K562 (cell line): ENCODE measurements at regions not wholly inside any gene's neighbourhood (a gene's known extent, or its start where the extent isn't known, plus 50 kb on each side); places are given as distances from the start of the nearest gene placed in this dataset.

Experiments
- ATAC-seq: fragments of 200-7000 bp; cut with Tn5 transposase; 3 replicates; pipeline ENCODE4 v1.9.1; 2020; ENCODE audit warnings: moderate library complexity
- BruUV-seq: library from RNA; stranded (reverse); fragments of 400-500 nt; replicated peaks from 2 replicates; lab custom pipeline; 2021; lab: Mats Ljungman, UMichigan
- CTCF ChIA-PET: fragments of 300-600 bp; formaldehyde crosslinking; extraction: SDS; loops from one replicate; lab custom pipeline; 2021; ENCODE audit warnings: low intra/inter-chr PET ratio; lab: Yijun Ruan, JAX
- POLR2A ChIA-PET: fragments of 300-600, 350-650 bp; sonication (Branson Sonifier 250); formaldehyde crosslinking; extraction: SDS; loops from one replicate; lab custom pipeline; 2021; ENCODE audit warnings: antibody characterized with exemption, inconsistent platforms; lab: Yijun Ruan, JAX
- DNase-seq, 4 experiments: peaks; one replicate each; pipeline versions ENCODE4 v3.0.0 to v3.0.0-alpha.2; 2011 to 2018; ENCODE audit warnings: low spot score in 3 of 4, mixed read lengths in 3 of 4; ENCODE audit errors: extremely low read depth in 1 of 4
- FAIRE-seq: peaks from 2 replicates; lab custom pipeline; 2011; peaks lifted over from hg19 to GRCh38; lab: Jason Lieb, UNC
- H2AFZ ChIP-seq: 2 replicates; pipeline ENCODE4 v1.6.0; 2011; ENCODE audit warnings: low read depth, low read length, control low read depth, inconsistent platforms
- H3K27ac ChIP-seq: fragments of 200-600 bp; 3 replicates; pipeline ENCODE4 v1.8.0; 2011; ENCODE audit warnings: low read depth, mild to moderate bottlenecking, control low read depth, inconsistent platforms, low read length, moderate library complexity, mixed read lengths; ENCODE audit errors: extremely low read depth
- H3K27me3 ChIP-seq, 2 experiments: fragments of 300-600 bp in 1 of 2; 2 replicates in 1 of 2; 3 replicates in 1 of 2; pipeline versions ENCODE4 v1.6.0 to v1.8.0; 2011; ENCODE audit warnings: inconsistent platforms in 2 of 2, low read length in 2 of 2, mild to moderate bottlenecking in 1 of 2, mixed read lengths in 1 of 2, moderate library complexity in 1 of 2; ENCODE audit not compliant: control insufficient read depth in 2 of 2, insufficient read depth in 2 of 2
- H3K36me3 ChIP-seq: fragments of 300-600 bp; 3 replicates; pipeline ENCODE4 v1.8.0; 2011; ENCODE audit warnings: mild to moderate bottlenecking, low read length, inconsistent platforms; ENCODE audit not compliant: control insufficient read depth, insufficient read depth
- H3K4me1 ChIP-seq, 2 experiments: fragments of 200-600 bp in 1 of 2; replicated peaks in 1 of 2; 2 replicates in 1 of 2; 3 replicates in 1 of 2; pipeline versions ENCODE4 v1.5.1 to v1.8.0; 2011; ENCODE audit warnings: inconsistent platforms in 2 of 2, low read length in 2 of 2, mild to moderate bottlenecking in 1 of 2, mixed read lengths in 1 of 2, moderate library complexity in 1 of 2; ENCODE audit not compliant: control insufficient read depth in 2 of 2, insufficient read depth in 2 of 2
- H3K4me2 ChIP-seq: 2 replicates; pipeline ENCODE4 v1.6.1; 2011; ENCODE audit warnings: low read length, control low read depth, inconsistent platforms, mixed read lengths; ENCODE audit not compliant: insufficient read depth
- H3K4me3 ChIP-seq: fragments of 200-600 bp; sonication (generic), shearing (Covaris generic); 2 replicates; pipeline ENCODE4 v1.5.1; 2016; ENCODE audit warnings: control low read depth, inconsistent platforms
- H3K79me2 ChIP-seq: fragments of 200-600 bp; 3 replicates; pipeline ENCODE4 v1.8.0; 2011; ENCODE audit warnings: low read length, inconsistent platforms; ENCODE audit not compliant: control insufficient read depth, insufficient read depth
- H3K9ac ChIP-seq, 2 experiments: 2 replicates each; pipeline versions ENCODE4 v1.6.0 to v1.6.1; 2011; ENCODE audit warnings: low read depth in 2 of 2, low read length in 2 of 2, control low read depth in 1 of 2, inconsistent platforms in 1 of 2, mild to moderate bottlenecking in 1 of 2, mixed read lengths in 1 of 2; ENCODE audit not compliant: insufficient read depth in 1 of 2
- H3K9me1 ChIP-seq: one replicate; pipeline ENCODE4 v1.6.0; 2011; ENCODE audit warnings: inconsistent platforms, mild to moderate bottlenecking, low read length, moderate library complexity; ENCODE audit not compliant: control insufficient read depth, insufficient read depth
- H3K9me3 ChIP-seq: replicated peaks from 2 replicates; pipeline ENCODE4 v1.5.1; 2011; ENCODE audit warnings: low read depth, low read length, inconsistent platforms; ENCODE audit not compliant: control insufficient read depth, insufficient read depth
- H4K20me1 ChIP-seq: replicated peaks from 2 replicates; pipeline ENCODE4 v1.6.1; 2011; ENCODE audit warnings: low read length, inconsistent platforms, mixed read lengths; ENCODE audit not compliant: control insufficient read depth, insufficient read depth
- CBFA2T3 ChIP-seq: fragments of 450-650 bp; IDR thresholded peaks from 2 replicates; pipeline ENCODE4 v1.6.1; 2017
- CBFB ChIP-seq: sonication (generic); formaldehyde crosslinking; IDR thresholded peaks from 2 replicates; pipeline ENCODE4 v1.4.0; 2020; ENCODE audit warnings: mild to moderate bottlenecking, missing genetic modification reagents
- CEBPB ChIP-seq: fragments of 450-650 bp; IDR thresholded peaks from 2 replicates; pipeline ENCODE4 v1.6.1; 2016; ENCODE audit warnings: missing genetic modification characterization, missing compliant biosample characterization
- MED1 ChIP-seq: sonication (generic); formaldehyde crosslinking; IDR thresholded peaks from 2 replicates; pipeline ENCODE4 v1.8.1; 2023; ENCODE audit warnings: missing genetic modification reagents, borderline replicate concordance
- MEIS2 ChIP-seq: fragments of 450-650 bp; IDR thresholded peaks from 2 replicates; pipeline ENCODE4 v1.6.1; 2014; ENCODE audit warnings: mild to moderate bottlenecking; ENCODE audit not compliant: partially characterized antibody
- in situ Hi-C: fragments of 300-500 bp; cut with MboI; formaldehyde crosslinking; loops from 4 replicates; pipeline ENCODE4 v1.15.0; 2018; ENCODE audit warnings: inconsistent platforms, mixed read lengths
- intact Hi-C: fragments of 100-400 bp; cut with micrococcal nuclease; formaldehyde crosslinking; loops from 2 replicates; pipeline ENCODE4 v1.14.2; 2022
- TF ChIP-seq, protein P1 (sequence below): fragments of 200-800 bp; sonication (Bioruptor generic); IDR thresholded peaks from 2 replicates; pipeline ENCODE4 v1.6.1; 2017; ENCODE audit warnings: missing genetic modification characterization, missing compliant biosample characterization
- TF ChIP-seq, protein P2 (sequence below): fragments of 250-450 bp; sonication (Bioruptor Pico); IDR thresholded peaks from 2 replicates; pipeline ENCODE4 v1.5.1; 2021; ENCODE audit warnings: mild to moderate bottlenecking
- TF ChIP-seq, protein P3 (sequence below): sonication (generic); formaldehyde crosslinking; IDR thresholded peaks from 2 replicates; pipeline ENCODE4 v1.8.0; 2022; ENCODE audit warnings: mild to moderate bottlenecking, missing genetic modification reagents

GRCh38 chr2:137847443-137847842, 116.8 kb upstream of the HNMT start:
- TF ChIP-seq CBFB (CRISPR knock-in tag) (no peak), MED1 (no peak), CEBPB (tag) (peak; percentile 51), CBFA2T3 (no peak), MEIS2 (no peak)
- TF ChIP-seq, protein P1, sequence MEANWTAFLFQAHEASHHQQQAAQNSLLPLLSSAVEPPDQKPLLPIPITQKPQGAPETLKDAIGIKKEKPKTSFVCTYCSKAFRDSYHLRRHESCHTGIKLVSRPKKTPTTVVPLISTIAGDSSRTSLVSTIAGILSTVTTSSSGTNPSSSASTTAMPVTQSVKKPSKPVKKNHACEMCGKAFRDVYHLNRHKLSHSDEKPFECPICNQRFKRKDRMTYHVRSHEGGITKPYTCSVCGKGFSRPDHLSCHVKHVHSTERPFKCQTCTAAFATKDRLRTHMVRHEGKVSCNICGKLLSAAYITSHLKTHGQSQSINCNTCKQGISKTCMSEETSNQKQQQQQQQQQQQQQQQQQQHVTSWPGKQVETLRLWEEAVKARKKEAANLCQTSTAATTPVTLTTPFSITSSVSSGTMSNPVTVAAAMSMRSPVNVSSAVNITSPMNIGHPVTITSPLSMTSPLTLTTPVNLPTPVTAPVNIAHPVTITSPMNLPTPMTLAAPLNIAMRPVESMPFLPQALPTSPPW: no peak
- TF ChIP-seq, protein P2, sequence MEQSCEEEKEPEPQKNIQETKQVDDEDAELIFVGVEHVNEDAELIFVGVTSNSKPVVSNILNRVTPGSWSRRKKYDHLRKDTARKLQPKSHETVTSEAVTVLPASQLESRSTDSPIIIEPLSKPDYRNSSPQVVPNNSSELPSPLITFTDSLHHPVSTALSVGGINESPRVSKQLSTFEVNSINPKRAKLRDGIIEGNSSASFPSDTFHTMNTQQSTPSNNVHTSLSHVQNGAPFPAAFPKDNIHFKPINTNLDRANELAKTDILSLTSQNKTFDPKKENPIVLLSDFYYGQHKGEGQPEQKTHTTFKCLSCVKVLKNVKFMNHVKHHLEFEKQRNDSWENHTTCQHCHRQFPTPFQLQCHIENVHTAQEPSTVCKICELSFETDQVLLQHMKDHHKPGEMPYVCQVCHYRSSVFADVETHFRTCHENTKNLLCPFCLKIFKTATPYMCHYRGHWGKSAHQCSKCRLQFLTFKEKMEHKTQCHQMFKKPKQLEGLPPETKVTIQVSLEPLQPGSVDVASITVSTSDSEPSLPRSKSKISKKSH (CRISPR knock-in tag): no peak
- TF ChIP-seq, protein P3, sequence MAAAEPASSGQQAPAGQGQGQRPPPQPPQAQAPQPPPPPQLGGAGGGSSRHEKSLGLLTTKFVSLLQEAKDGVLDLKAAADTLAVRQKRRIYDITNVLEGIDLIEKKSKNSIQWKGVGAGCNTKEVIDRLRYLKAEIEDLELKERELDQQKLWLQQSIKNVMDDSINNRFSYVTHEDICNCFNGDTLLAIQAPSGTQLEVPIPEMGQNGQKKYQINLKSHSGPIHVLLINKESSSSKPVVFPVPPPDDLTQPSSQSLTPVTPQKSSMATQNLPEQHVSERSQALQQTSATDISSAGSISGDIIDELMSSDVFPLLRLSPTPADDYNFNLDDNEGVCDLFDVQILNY (CRISPR knock-in tag): no peak
- no peak overlapping the region for H3K9ac ChIP-seq
- no peak for DNase-seq
- no peaks in the 10 kb centered on the region for H3K27me3 ChIP-seq
- H3K4me3 ChIP-seq: no peak overlapping the region
- no peaks in the 10 kb centered on the region for H3K4me1 ChIP-seq
- intact Hi-C loops (no loop called here), in situ Hi-C loops (loop anchor here (25.0 kb wide), 1 partner anchor 1435 kb away; no protein-coding TSS in a partner anchor)
- no peak for FAIRE-seq
- no peaks in the 10 kb centered on the region for H3K79me2 ChIP-seq
- BruUV-seq: no TSS peak
- no peak for ATAC-seq
- ChIA-PET POLR2A (no interaction called here), CTCF (no interaction called here)
- no peaks in the 10 kb centered on the region for H3K36me3 ChIP-seq
- H3K4me2 ChIP-seq: no peak overlapping the region
- H2AFZ ChIP-seq: no peak overlapping the region
- no peaks in the 10 kb centered on the region; the same call in 1 of the 2 replicates for H4K20me1 ChIP-seq
- no peaks in the 10 kb centered on the region for H3K9me3 ChIP-seq
- no peaks in the 10 kb centered on the region for H3K9me1 ChIP-seq
- no peak overlapping the region for H3K27ac ChIP-seq
